T-helper 2 cell (primary cell): ENCODE measurements at regions not wholly inside any gene's neighbourhood (a gene's known extent, or its start where the extent isn't known, plus 50 kb on each side); places are given as distances from the start of the nearest gene placed in this dataset.

ENCODE experiments used
- DNase-seq, 5 experiments: peaks; one replicate each; pipeline versions ENCODE4 v3.0.0 to v3.0.0-alpha.2; 2012 to 2022

GRCh38 chr4:54496412-54496811 is 161.3 kb upstream of the KIT start:
- peak in 2 of 5 experiments; percentile 2 to 52 for DNase-seq

GRCh38 chr4:54497947-54498346 is 159.8 kb upstream of the KIT start:
- no peak for DNase-seq

DNA sequence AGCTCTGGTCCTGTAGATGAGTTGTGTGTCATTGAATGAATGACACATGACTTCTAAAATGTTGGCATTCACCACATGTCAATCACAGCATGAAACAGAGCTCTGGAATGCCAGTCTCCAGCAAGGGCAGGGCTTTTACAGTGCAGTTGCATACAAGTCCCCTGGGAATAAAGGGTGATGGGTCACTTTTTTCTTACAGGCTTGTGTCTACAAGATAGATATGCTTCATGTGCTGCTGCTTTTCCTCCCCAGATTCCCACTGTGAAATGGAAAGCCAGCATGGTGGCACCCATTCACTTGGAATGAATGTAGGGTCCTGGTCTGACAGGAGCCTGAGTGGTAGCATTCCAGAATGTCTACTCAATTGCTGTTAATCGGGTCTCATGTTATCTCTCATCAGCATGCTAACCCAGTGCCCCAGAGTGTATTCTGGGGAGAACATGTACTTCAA is 159.1 kb upstream of the KIT start:
- DNase-seq: no peak

DNA sequence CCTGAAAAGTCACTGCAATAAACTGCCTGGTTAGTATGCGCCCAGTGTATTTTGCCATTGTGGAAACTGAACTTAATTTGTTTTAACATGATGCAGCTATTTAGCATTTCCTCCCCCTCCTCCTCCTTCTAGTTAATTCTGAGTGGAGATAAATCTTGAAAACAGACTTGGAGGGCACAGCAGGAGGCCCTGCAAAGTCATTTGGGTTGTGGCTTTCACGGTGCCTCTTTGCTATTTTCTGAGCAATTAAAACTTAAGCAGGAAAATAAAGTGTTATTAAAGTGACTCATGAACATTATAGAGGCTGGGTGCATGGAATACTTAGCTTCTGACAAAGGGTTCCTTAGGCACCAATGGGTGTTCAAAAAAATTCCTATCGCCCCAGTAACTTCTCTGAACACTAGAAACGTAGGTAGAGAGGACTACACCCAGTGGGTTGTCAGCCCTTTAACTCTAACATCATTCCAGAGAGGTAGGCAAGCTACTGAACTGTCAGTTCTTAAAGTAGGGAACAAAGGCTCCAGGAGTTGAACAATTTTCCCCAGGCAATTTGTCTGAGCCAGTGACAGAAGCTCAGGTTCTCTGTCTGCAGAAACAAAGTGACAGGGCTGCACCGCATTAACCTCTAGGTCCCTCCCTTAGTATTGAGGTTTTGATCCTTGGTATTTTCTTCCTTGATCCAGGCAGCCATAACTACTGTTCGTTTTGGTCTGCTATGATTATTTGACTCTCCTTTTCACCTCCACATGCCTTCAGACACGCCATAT is 158.3 kb upstream of the KIT start:
- DNase-seq: no peak

DNA sequence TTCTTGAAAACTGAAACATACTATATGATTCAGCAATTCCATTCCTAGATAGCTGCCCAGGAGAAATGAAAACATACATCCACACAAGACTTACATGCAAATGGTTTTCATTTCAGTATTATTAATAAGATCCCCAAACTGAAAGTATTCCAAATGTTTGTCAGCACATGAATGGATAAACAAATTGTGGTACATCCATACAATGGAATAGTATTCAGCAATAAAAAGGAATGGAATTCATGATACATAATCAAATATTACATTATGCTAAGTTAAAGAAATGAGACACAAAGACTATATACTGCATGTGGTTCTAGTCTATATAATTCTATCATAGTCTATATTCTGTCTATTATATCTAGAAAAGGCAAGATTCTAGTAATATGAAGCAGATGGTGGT is 152.4 kb upstream of the KIT start:
- DNase-seq: no peak

- no peak for DNase-seq
Observed at GRCh38 chr4:54505996-54506395, 151.8 kb upstream of the KIT start.

DNA sequence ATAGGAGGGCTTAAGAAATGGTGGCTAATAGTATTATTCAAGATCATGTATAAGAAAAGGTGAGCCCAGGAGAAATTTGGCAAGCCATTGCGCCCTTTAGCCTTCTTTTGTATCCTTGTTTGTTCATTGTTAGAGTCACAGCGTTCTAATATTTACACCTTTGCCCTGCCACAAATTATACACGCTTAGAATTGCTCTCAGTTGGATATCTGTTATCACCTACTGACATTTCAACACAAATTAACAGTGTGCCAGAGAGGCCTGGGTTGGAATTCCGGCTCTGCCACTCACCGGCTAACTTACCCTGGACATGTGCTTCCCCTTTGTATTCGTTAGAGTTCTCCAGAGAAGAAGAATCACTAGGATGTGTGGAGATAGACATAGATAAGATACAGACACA is 148.7 kb upstream of the KIT start:
- DNase-seq: no peak

- DNase-seq: no peak
Observed at GRCh38 chr4:54513204-54513603, 144.6 kb upstream of the KIT start.

- no peak for DNase-seq
Observed at GRCh38 chr4:54513741-54514140, 144.0 kb upstream of the KIT start.

GRCh38 chr4:54516556-54517215 is 141.1 kb upstream of the KIT start:
- DNase-seq: no peak

DNA sequence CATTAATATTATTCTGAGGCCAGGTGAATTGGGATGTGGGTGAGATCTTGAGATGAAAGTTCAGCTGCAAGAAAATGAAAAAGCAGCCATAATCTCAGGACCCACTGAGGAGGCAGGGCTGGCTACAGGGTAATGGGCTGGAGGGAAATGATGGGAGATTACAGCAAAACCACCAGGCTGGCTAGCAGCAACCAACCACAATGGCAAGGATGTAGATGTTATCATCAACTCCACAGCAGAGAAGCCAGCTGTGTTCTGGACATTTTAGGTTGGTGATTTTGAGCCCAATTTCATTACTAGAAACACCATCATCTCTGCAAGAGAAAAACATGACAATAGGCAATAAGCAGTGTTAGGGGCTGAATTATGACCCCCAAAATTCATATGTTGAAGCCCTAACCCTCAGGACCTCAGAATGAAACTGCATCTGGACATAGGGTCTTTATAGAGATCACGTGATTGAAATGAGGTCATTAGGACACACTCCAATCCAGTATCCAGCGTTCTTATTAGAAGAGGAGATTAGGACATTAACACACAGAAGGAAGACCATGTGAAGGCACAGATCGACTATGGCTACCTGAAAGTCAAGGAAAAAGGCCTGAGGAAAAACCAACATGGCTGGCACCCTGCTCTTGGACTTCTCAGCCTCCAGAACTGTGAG is 139.8 kb upstream of the KIT start:
- DNase-seq: no peak

DNA sequence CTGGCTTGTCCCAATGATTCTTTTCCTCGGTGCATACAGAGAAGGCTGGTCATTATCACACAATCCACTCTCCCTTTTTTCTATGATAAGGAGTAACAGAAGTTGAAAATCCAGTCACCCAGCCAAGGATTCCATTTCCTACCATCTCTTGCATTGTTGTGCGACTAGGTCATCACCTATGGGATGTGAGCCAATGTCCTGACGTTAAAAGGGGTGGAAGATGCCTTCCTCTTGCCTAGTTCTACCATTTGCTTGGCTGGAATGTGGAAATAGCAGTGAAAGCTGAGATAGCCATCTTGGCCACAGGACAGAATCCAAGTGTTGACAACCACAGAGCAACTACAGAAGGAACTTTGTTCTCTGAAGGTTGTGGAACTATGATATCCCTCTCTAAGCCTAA is 132.2 kb upstream of the KIT start:
- no peak for DNase-seq

GRCh38 chr4:54526560-54526959 is 131.2 kb upstream of the KIT start:
- DNase-seq: no peak

- DNase-seq: no peak
Observed at GRCh38 chr4:54527532-54527931, 130.2 kb upstream of the KIT start.

DNA sequence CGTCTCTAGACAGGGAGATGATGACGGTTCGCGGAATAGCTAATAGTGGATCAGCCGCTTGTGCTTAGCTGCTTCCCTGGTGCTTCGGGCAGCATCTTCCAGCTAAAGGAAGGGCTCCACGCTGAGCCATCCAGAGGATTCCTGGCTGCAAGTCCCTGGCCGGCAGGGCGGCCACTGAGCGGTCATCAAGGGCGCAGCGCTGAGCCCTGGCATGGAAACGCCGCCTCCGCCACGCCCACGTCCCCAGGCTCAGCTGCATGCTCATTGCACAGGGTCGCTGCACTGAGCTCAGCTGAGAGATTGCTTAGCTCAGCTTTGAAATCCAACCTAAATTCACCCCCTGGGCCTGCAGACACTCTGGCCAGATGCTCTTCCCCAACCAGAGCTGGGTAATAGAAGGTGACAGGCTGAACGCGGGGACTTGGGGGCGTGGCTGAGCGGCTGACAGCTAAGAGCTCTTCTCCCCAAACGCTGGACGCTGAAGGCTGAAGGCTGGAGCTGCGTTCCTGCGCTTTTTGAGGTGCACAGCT is 118.2 kb upstream of the KIT start:
- no peak for DNase-seq

DNA sequence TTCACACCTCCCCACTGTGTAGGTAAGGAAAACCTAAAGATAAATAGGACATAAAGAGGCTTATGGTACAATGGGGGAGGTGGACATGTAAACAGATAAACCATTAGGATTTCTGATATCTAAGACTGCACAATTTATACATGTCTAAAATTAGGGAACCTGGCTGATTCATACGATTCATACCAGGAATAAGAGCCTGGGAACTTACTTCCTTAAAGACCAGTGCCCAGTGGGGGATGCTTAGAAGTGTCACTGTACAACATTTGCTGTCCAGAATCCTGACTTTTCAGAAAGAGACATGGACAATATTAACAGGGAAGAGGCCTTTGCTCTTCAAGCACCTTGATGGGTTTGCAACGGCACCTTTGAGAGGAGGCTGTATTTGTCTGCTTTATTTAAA is 116.8 kb upstream of the KIT start:
- DNase-seq: no peak

DNA sequence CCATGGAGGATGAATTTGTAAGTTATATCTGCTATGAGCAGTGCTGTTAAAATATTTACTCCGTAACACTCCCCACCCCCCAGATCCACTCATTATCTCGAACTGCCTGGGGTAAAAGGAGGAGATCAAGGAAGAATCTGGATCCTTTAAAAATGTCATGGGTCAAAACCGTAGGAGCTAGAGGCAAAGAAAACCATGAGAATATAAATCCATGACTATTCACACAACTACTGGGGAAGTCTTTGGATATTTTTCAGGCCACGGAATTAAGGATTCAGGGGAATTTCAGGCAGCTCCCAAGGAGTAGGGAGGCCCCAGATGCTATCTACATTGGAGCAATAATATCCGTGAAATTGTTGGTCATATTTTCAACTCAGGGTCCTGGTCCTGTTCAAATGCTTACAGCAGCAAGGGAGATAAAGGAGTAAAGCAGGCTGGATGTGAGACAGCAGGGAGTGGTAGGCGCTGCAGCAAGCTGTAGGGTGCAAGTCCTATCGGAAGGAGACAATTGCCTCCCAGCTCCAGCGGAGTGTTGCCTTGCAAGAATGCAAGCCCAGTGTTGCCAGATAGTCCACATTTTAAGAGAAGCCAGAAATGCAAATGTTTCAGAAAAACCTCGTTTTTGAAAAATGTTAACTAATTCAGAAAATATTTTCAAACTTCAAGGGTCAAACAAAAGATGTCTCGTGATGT is 116.2 kb upstream of the KIT start:
- no peak for DNase-seq

DNA sequence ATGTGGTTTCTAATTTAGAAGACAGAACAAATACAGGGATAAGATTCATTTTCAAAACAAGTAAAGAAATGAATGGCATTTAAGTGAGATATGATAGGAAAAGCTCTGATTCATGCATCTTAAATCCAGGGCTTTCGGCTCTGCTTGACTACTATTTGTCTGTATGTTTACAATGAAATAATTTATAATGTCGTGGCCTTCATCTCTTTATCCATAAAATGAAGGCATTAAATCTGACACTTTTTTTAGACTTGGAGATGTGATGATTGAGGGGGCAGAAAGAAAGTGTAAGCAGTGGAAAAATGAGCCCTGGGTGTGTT is 115.7 kb upstream of the KIT start:
- DNase-seq: no peak

GRCh38 chr4:54542540-54543041 is 115.2 kb upstream of the KIT start:
- DNase-seq: no peak

DNA sequence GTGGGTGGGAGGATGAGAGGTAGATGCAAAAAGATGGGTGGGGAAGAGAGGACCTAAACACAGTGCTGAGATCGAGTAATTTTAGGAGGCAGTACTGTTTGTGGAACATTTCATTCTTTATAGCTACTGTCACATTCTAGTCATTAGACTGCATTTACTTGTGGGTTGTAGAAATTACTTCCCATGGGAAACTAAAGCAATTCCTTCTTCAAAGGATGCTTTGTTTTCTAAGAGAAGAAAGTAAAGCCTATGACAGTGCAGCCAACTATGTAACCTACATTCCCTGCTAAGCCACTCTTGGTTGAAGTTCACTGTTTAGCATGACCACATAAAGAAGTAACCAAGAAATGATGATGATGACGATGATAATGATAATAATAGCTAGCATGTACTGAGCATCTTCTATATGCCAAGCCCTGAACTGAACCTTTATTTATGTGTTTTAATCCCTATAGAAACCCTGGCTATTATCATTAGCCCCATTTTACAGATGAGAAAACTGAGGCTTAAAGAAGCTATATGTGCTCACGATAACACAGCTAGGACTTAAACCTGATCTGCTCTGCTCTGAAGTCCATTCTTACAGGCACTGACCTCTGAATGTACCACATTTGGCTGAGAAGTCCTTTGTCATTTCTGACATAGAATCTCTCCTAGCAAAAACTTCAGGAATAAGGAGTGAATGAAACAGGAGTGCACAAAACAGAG is 114.5 kb upstream of the KIT start:
- DNase-seq: no peak

DNA sequence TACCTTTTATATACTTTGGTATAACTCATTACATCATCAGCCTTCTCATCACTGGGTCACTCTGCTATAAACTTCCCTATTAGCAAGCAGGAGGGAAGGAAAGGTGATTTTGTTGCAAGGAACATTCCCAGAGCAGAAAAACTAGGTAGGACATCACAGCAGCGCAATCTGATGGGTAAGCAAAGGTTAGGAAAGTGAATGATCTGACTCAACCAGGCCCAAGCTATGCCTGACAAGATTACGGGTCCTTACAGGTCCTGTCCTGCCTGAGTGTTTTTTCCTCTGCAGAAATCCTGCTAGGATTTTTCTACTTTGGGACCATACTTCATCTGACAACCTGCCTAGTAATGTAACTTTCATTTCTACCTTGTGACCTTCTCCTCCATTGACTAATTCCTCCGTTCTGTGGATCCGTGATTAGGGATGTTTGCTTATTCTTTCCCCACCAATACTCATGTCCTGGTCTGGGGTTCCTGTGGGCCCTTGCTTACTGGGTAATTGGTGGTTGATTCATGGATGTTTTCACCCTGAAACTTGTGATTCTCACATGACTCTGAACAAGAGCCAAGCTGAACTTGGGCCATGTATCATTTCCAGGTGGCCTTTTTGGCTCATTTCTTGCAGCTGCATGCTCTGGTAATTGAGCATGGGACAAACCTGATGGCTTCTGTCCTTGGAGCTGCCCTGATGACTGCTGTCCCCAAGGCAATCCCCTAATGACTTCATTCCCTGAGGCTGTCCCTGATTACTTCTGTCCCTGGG is 111.9 kb upstream of the KIT start:
- no peak for DNase-seq
